NT2/D1 (cell line): ENCODE measurements at regions not wholly inside any gene's neighbourhood (a gene's known extent, or its start where the extent isn't known, plus 50 kb on each side); places are given as distances from the start of the nearest gene placed in this dataset.

Experiments used
- SUZ12 ChIP-seq: IDR thresholded peaks from 2 replicates; pipeline ENCODE4 v1.6.1; 2011; ENCODE audit not compliant: insufficient read length, insufficient read depth; ENCODE audit errors: extremely low read depth
- YY1 ChIP-seq: IDR thresholded peaks from 2 replicates; pipeline ENCODE4 v1.6.1; 2011; ENCODE audit not compliant: insufficient read length, insufficient read depth
- ZNF274 ChIP-seq: IDR thresholded peaks from 2 replicates; pipeline ENCODE4 v1.6.1; 2011; ENCODE audit warnings: mild to moderate bottlenecking, low read depth, low read length

GRCh38 chr20:12358655-12359009 is 440.9 kb downstream of the BTBD3 start:
- no peak for TF ChIP-seq YY1
- TF ChIP-seq SUZ12: no peak
- no peak for TF ChIP-seq ZNF274
